H1 (cell line): ENCODE measurements at regions not wholly inside any gene's neighbourhood (a gene's known extent, or its start where the extent isn't known, plus 50 kb on each side); places are given as distances from the start of the nearest gene placed in this dataset.

Experiments used
- EP300 ChIP-seq, 2 experiments: IDR thresholded peaks; 1 replicate in 1 of 2; 2 replicates in 1 of 2; pipeline ENCODE4 v1.6.1; 2011 to 2012; ENCODE audit warnings: low read depth in 2 of 2, low read length in 2 of 2, mild to moderate bottlenecking in 2 of 2, borderline replicate concordance in 1 of 2, inconsistent platforms in 1 of 2, moderate library complexity in 1 of 2
- GABPA ChIP-seq: IDR thresholded peaks from 2 replicates; pipeline ENCODE4 v1.6.1; 2011; ENCODE audit warnings: mild to moderate bottlenecking, low read length, moderate library complexity, borderline replicate concordance; ENCODE audit not compliant: insufficient read depth
- RXRA ChIP-seq: IDR thresholded peaks from 2 replicates; pipeline ENCODE4 v1.6.1; 2011; ENCODE audit warnings: low read depth, mild to moderate bottlenecking, low read length, moderate library complexity; ENCODE audit not compliant: insufficient read depth
- SAP30 ChIP-seq: fragments of 300-600 bp; sonication (generic); IDR thresholded peaks from 2 replicates; pipeline ENCODE4 v1.7.1; 2012; ENCODE audit warnings: low read length, moderate library complexity, mild to moderate bottlenecking, inconsistent platforms; ENCODE audit not compliant: insufficient read depth, insufficient replicate concordance
- TAF1 ChIP-seq: IDR thresholded peaks from 2 replicates; pipeline ENCODE4 v1.6.1; 2011; ENCODE audit warnings: mild to moderate bottlenecking, low read depth, low read length
- TF ChIP-seq, protein P1 (sequence below): fragments of 300-600 bp; sonication (generic); IDR thresholded peaks from 2 replicates; pipeline ENCODE4 v1.7.1; 2012; ENCODE audit warnings: low read length, moderate library complexity, mild to moderate bottlenecking, inconsistent platforms; ENCODE audit not compliant: insufficient replicate concordance
- TF ChIP-seq, protein P2 (sequence below): IDR thresholded peaks from 2 replicates; pipeline ENCODE4 v1.6.1; 2012; ENCODE audit warnings: inconsistent platforms

DNA sequence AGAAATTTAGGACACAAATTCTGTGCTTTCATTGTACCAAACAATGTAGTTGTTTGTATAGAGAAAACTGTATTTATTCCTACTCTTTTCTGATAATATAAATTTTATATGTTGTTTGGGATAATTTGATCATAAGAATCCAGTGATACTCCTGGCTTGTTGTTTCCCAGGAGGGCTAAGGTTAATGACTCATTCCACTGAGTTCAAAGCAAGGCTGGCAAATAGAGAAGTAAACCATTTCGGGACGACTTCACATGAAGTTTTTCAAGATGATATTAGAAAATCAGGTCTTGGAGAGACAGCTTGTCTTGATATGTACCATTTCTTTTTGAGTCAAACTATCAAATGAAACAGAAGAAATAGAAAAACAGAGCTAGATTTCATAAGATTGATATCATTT, 326.1 kb upstream of the CNR1 start (continued):
- TF ChIP-seq, protein P1, sequence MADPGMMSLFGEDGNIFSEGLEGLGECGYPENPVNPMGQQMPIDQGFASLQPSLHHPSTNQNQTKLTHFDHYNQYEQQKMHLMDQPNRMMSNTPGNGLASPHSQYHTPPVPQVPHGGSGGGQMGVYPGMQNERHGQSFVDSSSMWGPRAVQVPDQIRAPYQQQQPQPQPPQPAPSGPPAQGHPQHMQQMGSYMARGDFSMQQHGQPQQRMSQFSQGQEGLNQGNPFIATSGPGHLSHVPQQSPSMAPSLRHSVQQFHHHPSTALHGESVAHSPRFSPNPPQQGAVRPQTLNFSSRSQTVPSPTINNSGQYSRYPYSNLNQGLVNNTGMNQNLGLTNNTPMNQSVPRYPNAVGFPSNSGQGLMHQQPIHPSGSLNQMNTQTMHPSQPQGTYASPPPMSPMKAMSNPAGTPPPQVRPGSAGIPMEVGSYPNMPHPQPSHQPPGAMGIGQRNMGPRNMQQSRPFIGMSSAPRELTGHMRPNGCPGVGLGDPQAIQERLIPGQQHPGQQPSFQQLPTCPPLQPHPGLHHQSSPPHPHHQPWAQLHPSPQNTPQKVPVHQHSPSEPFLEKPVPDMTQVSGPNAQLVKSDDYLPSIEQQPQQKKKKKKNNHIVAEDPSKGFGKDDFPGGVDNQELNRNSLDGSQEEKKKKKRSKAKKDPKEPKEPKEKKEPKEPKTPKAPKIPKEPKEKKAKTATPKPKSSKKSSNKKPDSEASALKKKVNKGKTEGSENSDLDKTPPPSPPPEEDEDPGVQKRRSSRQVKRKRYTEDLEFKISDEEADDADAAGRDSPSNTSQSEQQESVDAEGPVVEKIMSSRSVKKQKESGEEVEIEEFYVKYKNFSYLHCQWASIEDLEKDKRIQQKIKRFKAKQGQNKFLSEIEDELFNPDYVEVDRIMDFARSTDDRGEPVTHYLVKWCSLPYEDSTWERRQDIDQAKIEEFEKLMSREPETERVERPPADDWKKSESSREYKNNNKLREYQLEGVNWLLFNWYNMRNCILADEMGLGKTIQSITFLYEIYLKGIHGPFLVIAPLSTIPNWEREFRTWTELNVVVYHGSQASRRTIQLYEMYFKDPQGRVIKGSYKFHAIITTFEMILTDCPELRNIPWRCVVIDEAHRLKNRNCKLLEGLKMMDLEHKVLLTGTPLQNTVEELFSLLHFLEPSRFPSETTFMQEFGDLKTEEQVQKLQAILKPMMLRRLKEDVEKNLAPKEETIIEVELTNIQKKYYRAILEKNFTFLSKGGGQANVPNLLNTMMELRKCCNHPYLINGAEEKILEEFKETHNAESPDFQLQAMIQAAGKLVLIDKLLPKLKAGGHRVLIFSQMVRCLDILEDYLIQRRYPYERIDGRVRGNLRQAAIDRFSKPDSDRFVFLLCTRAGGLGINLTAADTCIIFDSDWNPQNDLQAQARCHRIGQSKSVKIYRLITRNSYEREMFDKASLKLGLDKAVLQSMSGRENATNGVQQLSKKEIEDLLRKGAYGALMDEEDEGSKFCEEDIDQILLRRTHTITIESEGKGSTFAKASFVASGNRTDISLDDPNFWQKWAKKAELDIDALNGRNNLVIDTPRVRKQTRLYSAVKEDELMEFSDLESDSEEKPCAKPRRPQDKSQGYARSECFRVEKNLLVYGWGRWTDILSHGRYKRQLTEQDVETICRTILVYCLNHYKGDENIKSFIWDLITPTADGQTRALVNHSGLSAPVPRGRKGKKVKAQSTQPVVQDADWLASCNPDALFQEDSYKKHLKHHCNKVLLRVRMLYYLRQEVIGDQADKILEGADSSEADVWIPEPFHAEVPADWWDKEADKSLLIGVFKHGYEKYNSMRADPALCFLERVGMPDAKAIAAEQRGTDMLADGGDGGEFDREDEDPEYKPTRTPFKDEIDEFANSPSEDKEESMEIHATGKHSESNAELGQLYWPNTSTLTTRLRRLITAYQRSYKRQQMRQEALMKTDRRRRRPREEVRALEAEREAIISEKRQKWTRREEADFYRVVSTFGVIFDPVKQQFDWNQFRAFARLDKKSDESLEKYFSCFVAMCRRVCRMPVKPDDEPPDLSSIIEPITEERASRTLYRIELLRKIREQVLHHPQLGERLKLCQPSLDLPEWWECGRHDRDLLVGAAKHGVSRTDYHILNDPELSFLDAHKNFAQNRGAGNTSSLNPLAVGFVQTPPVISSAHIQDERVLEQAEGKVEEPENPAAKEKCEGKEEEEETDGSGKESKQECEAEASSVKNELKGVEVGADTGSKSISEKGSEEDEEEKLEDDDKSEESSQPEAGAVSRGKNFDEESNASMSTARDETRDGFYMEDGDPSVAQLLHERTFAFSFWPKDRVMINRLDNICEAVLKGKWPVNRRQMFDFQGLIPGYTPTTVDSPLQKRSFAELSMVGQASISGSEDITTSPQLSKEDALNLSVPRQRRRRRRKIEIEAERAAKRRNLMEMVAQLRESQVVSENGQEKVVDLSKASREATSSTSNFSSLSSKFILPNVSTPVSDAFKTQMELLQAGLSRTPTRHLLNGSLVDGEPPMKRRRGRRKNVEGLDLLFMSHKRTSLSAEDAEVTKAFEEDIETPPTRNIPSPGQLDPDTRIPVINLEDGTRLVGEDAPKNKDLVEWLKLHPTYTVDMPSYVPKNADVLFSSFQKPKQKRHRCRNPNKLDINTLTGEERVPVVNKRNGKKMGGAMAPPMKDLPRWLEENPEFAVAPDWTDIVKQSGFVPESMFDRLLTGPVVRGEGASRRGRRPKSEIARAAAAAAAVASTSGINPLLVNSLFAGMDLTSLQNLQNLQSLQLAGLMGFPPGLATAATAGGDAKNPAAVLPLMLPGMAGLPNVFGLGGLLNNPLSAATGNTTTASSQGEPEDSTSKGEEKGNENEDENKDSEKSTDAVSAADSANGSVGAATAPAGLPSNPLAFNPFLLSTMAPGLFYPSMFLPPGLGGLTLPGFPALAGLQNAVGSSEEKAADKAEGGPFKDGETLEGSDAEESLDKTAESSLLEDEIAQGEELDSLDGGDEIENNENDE = no peak
- TF ChIP-seq RXRA = no peak
- TF ChIP-seq EP300 (IDR thresholded peaks at IDR 0.05; ENCODE audit: borderline replicate concordance in 1 of 2, low read depth in 2 of 2, low read length in 2 of 2) = no peak
- TF ChIP-seq, protein P2, sequence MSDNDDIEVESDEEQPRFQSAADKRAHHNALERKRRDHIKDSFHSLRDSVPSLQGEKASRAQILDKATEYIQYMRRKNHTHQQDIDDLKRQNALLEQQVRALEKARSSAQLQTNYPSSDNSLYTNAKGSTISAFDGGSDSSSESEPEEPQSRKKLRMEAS = no peak
- no peak for TF ChIP-seq GABPA
- TF ChIP-seq SAP30 = no peak
- no peak for TF ChIP-seq TAF1
